AML-193 (cell line): ENCODE measurements at regions not wholly inside any gene's neighbourhood (a gene's known extent, or its start where the extent isn't known, plus 50 kb on each side); places are given as distances from the start of the nearest gene placed in this dataset.

Source experiments
- DNase-seq, 2 experiments: peaks; one replicate each; lab custom pipeline; 2025; lab: John Stamatoyannopoulos, UW

DNA sequence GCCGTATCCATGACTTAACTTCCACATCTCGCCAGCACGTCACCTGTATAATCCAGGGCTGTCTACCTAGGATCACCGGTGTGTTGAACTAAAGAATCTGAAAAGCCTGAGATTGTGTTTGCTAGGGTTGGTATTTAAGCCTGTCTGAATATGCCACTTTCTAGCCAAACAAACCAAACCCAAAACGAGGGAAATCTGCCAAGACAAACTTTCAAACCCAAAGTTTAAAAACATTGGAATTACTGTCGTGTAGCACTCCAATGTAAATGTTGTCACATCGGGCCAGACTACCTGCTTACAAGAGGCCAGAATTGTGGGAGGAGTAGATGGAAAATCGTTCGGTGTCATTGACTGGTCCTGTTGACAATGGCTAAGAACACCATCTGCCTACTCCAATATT, 747.8 kb downstream of the EFNB2 start:
- no peak for DNase-seq

DNA sequence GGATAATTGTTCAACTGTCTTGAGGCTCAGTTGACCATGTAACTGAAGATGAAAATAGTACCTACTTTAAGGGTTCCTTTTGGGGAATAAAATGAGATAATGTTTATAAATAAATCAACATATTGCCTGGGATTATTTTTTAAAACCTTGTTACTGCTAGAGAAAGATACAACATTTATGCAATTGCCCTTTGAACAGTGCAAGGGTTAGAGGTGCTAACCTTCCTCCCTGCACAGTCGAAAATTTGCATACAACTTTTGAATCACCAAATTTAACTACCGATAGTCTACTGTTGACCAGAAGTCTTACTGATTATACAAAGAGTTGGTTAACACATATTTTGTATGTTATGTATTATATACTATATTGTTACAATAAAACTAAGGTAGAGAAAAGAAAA, 750.0 kb downstream of the EFNB2 start:
- DNase-seq, result no peak

- DNase-seq, result no peak
These were observed 752.2 kb downstream of the EFNB2 start for GRCh38 chr13:105783261-105783660.

- DNase-seq, result no peak
These were observed 757.3 kb downstream of the EFNB2 start for GRCh38 chr13:105778196-105778595.

DNA sequence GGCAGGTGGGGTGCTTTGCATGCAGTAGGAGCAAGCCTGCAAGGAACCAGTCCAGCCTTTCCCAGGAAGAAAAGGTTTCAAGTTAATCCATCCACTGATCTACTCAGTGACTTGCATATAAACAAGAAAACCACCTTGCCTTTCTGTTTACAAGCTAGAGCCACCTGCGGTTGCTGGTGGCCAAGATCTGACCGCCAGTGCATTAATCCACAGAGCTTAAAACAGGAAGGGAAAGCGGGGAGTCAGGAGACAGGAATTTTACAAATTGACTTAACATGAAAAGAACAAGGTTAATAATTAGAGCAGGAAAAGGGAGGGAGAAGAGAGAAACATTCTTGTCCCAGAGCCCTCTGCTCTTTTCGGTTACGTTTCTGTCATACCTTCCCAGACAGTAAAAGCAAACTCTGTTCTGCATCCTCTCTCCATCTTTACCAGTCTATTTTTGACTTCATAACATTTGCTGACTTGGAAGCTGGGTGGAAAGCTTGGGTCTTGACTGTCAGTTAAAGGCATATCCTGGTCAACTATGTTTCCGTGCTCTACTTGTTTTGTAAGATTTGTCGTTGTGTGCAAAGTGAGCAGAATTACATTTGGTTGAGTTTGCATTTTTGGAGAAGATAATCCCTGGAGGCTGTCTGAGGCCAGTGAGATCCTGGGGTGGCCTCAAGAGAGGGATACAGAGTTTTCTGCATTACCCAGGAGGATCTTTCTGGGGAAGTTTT, 760.6 kb downstream of the EFNB2 start:
- DNase-seq, result no peak

GRCh38 chr13:105773863-105774538, 761.5 kb downstream of the EFNB2 start:
- DNase-seq, result no peak

DNA sequence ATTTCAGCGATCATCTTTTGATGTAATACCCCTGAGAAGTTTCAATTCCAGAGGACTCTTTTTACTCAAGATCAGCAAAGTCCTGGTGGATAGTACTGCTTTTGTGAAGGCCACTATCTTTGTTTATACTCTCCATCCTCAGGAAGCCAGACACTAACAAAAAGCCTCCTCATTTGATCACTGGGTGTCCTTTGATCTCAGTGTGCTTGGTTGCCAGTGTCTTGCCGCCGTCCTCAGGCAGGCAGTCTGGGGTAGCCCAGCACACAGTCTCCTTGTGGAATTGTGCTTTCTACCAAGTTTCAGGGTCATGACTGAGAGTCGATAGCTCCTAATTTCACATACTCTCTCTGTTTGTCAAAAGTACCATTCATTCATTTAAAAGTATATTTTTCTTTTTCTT, 762.2 kb downstream of the EFNB2 start:
- no peak for DNase-seq

- no peak for DNase-seq
These were observed 771.0 kb downstream of the EFNB2 start for GRCh38 chr13:105764486-105764885.

GRCh38 chr13:105763851-105764250, 771.6 kb downstream of the EFNB2 start:
- no peak for DNase-seq

DNA sequence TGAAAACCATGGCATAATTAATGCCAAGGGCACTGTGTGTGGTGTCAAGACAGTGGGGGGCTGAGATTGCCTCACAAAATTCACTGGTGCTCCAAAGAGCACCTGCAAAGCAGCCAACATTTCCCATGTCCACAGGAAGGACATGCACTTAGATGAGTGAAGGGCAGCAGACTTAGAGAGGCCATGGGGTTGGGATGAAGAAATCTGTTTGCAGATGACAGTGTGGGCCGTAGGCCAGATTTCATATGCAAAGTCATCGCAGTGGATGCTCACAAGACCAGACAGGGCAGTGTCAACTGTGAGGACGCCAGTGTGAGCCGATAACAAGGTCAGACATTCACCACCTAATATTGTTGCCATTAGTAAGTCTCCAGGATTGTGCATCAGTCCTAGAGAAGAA, 773.4 kb downstream of the EFNB2 start:
- DNase-seq, result no peak

GRCh38 chr13:105758918-105759860, 776.3 kb downstream of the EFNB2 start:
- no peak for DNase-seq

GRCh38 chr13:105740739-105741138, 794.7 kb downstream of the EFNB2 start:
- no peak for DNase-seq

GRCh38 chr13:105737688-105738087, 797.8 kb downstream of the EFNB2 start:
- DNase-seq, result no peak

DNA sequence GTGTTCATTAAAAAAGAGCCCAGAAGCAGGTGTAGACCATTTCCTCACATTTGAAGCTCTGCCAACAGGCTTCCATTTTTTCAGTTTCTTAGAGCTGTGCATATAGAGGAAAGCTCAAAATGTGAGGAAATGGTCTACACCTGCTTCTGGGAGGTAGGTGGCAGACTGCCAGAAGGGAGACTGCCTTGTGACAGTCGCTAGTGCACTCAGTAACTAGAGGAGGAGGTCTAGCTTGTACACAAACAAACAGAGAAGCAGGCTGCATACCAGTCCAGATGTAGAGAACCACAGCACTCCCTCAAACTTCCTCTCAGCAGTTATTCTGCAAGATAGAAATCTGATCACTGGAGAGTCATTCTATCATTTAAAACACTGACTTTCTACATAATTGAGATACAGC, 800.2 kb downstream of the EFNB2 start:
- DNase-seq, result no peak

- DNase-seq, result no peak
These were observed 802.5 kb downstream of the EFNB2 start for GRCh38 chr13:105732806-105733529.

DNA sequence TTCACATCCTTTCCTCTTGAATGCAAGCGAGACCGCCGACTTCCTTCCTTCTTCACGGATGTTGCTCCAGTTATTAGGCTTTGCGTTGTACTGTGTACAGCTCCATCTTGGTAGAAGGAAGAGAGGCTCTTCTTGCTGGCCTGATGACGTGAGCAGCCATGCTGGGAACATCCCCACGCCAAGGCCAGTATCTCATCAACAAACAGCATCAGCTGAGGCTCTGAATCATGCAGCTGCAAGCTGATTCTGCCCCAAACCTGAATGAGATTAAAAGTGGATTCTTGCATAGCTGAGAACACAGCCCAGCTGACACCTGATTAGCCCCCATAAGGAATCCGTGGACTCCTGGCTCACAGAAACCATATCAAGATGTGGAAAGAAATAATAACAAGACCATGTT, 809.6 kb downstream of the EFNB2 start:
- no peak for DNase-seq

GRCh38 chr13:105721016-105721415, 814.4 kb downstream of the EFNB2 start:
- DNase-seq, result no peak

- DNase-seq, result no peak
These were observed 815.6 kb downstream of the EFNB2 start for GRCh38 chr13:105719859-105720258.

DNA sequence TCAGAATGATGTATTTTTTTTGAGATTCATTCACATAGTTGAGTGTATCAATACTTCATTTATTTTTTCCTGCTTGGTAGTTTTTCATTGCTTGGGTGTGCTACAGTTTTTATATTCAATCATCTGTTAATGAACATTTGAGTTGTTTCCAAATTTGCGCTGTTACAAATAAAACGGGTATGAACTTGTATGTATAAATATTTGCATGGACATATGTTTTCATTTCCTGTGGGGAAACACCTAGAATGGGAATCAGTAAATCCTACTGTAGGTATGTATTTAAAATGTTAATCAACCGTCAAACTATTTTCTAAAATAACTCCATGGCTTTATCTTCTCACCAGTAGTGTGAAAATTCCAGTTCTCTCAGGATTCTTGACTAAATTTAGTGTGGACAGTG, 826.3 kb downstream of the EFNB2 start:
- DNase-seq, result no peak

DNA sequence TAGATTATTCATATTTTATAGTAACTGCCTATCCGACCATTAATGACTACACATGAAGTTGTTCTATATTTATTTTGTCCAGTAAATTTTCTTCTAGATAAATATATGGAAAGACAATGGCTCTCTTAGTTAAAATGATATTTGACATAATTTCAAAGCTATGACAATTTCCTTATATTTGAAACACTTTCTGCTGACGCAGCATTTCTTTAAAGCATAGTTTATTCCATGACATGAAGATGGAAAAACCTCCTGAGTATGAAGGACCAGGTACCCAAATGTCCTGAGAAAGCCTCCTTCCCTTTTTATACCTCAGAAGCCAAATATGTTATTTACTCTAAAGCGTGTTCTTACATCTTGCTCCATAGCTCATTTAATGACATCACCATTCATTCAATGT, 831.6 kb downstream of the EFNB2 start:
- no peak for DNase-seq

GRCh38 chr13:105702441-105702840, 833.0 kb downstream of the EFNB2 start:
- no peak for DNase-seq

- no peak for DNase-seq
These were observed 842.7 kb downstream of the EFNB2 start for GRCh38 chr13:105692769-105693168.
